Right forelimb (tissue), 1 donor: ENCODE measurements at regions not wholly inside any gene's neighbourhood (a gene's known extent, or its start where the extent isn't known, plus 50 kb on each side); places are given as distances from the start of the nearest gene placed in this dataset.

Experiments used
- DNase-seq: peaks from one replicate; pipeline ENCODE4 v3.0.0-alpha.2; 2018

DNA sequence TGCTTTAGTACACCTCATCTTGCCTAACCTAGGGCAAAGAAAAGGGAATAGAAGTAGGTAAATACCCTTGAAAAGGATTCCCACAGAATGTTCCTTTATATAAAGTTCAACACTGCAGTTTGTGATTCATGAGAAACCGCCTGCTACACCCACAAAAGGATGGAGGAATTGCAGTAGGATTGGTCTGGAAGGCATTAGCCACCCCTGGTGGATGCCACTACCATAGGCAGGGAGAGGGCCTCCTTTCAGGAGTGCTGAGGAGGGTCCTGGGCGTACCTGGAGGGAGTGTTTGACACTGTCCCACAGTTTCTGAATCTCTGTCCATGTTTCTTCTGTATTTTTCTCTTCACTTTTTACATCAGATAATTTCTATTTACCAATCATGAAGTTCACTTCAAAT lies 221.8 kb upstream of the TMEM72 start:
- no peak for DNase-seq

DNA sequence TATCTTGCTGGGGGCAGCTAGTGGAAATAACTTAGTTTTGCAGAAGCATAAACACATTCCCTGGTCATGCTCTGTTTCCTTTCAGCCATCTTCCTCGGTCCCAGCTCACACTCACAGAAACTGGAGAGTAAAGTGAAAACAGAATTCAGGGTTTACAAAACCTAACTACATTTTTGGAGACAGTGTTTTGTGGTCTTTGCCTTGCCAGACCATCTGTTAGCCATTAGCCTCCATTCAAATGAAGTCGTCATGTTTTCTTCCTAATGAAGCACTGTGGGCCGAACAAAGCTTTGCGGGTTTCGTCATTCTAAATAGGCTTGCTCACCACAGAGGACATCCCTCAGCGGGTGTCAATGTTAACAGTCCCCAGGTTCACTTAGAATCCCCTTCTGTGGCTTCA lies 214.6 kb upstream of the TMEM72 start:
- peak; percentile 73 for DNase-seq

DNA sequence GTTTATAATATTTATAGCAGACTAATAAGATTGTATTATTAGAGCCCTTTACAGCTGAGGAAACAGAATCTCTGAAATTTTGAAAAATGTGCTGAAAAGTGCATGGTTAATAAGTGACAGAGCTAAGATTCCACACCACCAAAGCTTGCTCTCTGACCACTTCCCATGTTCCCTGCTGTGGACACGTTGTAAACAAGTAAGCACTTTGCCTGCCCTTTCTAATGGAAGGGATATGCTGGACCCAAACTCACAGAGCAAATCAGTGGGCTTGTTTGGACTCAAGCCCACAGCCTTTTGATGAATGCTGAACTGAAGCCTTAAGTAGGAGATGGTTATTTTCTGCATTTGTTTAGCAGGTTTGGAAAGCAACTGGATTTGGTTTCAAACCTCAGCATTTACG lies 214.0 kb upstream of the TMEM72 start:
- no peak for DNase-seq

DNA sequence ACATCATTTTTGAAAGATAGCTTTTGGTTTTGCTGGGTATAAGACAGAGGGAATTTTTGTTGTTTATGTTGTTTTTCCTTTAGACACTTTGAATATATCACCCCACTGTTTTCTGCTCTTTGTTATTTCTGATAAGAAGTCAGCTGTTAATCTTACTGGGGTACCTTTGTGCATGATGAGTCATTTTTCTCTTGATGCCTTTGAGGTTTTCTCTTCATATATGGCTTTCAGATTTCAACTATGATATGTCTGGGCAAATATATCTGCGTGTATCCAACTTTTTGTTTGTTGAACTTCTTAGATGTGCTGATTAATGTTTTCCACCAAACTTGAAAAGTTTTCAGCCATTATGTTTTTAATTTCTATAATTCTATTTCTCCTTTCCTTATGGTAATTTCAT lies 208.6 kb upstream of the TMEM72 start:
- no peak for DNase-seq

DNA sequence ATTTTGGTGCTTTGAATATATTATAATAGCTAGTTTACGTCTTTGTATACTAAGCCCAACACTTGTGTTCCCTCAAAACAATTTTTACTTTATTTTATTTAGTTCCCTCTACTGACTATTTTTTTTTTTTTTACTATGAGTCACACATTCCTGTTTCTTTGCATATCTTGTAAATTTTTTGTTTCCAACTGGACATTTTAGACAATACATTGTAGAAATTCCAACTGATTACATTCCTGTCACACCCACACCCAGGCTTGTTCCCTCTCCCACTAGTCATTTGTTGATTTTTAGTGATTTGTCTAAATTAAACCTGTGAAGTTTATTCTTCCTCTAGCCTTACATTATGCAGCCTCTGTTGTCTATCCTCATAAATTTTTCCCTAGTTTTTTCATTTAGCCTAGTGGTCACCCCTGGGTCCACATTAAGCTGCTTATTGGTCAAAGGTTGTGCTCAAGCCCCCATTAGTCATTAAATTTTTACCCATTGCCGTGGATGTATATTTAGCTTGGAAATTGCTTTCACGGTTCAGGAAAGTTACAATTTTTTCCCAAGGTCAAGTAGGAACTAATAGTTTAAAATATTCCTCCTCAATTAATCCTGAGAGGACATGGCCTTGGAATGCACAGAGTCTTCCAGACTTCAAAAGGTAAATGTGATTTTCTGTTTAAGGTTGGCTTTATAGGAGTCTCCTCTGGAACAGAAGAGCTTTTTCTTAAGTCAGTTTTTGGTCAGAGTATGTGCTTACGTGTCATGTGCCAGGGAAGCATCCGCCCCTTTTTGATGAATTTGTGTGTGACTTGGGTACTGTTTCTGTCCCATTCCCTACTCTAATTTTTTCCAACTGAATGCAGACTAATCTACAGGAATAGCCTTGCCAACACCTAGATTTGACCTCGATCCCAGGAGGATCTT lies 207.6 kb upstream of the TMEM72 start:
- no peak for DNase-seq

DNA sequence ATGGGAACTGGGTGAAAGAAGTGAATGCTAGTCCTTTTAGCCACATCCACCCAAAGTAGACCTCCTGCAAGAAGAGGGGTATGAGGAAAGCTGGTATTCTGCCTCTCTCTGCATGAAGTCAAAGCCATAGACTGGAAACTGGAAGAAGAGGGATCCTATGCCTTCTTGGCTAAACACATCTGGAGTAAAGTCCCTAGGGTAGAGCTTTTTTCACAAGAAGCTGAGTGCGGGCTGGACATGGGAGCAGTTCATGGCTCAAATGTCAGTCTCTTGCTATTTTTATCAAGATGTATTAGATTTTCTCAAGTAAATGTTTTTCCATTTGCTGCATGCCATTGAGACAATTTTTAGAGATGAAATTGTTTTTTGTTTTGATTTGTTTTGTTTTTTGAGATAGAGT lies 206.5 kb upstream of the TMEM72 start:
- no peak for DNase-seq

DNA sequence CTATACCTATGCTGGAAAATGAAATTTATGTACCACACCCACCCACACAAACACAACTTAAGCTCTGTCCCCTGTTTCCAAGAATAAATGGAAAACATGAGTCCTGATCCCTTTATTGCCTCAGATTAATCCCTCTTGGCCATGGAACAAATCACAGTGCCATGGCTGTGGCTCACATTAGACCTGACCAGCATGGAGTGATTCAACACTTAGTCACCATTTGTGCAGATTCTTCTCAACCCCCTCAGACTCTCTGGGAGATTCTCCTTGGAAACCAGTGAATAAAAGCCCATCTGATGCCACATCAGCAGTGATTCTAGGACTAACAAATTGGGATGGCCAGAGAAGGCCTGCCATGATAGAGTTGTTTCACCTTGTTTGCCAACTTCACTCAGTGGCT lies 204.4 kb upstream of the TMEM72 start:
- no peak for DNase-seq

DNA sequence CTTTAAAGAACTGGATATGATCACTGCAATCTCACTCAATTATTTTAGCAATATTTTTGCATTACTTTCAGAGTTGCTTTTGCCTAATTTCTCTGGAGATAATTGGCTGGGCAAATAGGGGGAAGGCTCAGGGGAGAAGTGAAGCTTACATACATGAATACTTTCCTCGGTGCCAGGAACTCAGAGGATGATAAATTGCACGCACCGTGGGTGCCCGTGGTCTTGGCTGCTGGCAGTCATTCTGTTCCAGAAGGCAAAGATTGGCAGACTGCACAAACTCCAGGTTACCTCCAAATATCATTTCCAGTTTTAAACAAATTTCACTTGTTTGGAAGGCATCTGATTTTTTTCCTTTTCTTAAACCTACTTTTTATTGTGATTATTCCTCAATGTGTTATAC lies 197.8 kb upstream of the TMEM72 start:
- DNase-seq: no peak

DNA sequence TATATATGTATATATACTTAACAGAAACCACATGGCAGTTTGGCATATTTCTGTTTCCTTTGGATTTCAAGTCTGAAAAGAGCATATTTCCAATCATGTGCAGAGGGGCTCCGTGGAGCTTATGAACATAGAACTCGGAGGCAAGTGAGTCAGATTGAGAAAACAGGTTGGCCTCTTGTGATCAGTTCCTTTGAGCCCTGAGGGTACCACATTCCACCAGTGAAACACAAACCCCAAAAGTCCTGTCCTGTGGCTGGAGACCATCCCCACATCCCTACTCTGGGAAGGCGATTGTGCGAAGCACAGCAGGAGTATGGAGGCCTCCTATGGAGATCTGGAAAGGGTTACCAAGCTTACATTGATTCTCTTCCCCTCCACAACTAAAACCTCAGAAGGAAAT lies 196.7 kb upstream of the TMEM72 start:
- DNase-seq: no peak

DNA sequence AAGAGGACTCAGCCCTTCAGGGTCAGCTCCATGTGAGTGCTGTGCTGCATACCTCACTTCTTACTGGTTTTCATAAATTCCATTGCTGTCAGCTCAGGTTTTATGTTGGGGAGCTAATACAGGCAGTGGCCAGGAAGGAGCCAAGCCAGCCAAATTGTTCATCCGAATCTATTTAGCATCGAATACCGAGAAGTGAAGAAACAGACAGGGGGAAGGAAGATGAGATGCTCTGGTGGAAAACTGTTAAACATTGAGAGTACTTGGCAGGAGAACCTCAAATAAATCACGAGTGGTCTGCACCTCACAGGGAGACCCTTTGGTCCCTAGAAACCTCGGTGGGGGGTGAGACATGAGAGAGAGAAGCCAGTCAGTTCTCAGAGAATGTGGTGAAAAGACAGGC lies 196.0 kb upstream of the TMEM72 start:
- peak; percentile 70 for DNase-seq

DNA sequence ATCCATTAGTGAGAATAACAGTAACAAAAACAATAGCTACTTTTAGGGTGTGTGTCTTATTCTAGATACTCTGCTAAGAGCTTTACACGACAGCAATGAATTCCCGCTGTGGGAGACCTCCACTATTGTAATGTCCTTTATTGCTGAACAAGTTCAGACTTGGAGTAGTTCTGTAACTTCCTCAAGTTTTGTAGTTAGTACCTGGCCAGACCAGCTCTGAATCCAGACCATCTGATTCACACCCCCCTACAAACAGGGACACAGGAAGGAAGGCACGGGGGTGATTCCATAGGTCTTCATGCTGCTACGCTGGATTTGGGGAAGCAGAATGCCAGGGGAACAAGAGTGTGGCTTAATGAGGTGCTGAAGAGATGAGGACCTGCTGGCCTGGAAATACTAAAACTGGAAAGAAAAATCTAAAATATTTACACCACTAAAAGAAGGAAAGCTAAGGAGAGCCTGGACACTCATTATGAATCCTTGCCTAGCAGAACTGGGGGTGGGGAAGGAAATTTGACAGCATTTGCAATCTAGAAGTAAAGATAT lies 194.6 kb upstream of the TMEM72 start:
- no peak for DNase-seq

DNA sequence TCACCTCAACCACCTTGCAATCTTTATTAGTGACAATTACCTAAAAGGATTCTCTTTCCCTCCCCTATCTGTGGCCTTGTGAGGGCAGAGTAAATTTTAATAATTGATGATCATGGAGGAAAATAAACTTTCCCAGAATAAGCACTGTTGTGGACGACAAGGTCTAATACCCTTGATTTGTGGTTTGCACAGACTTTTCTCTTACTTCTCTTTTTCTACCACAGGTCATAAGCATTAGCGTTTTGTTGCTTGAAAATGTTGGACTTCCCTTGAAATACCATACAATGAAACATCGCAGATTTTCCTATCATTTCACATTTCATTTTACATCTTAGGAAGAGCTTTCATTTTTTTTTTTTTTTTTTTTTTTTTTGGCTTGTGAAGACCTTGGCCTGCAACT lies 188.1 kb upstream of the TMEM72 start:
- DNase-seq: no peak

DNA sequence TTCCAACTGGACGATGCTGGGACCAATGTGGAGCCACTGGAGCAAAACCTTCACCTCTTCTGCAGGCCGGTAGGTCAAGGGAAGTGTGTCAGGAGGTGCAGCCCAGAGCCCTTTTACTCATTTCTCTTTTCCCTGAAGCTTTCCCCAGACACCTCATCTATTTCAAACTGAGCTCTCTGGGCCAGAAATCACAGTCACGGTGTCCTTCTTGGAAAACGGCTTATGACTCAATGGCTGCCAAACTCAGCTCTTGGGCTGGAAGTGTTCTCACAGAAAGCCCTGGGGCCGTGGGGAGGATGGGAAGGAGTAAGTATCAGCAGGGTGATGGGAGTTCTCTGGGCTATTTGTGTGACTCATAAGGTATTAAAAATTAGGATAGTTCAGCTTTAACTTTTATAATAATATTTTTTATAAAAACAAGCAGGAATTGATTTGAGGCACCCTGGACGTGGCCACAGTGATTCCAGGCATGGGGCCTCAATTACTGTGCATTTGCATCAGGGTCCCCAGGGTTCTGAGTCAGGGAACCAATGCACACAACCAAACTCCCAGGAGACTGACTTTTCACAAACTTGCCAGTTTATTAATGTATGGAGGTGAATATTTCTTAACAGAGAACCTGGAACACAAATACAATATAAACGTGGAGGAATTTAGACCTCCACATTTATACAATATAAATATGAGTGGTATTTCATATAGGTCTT lies 187.4 kb upstream of the TMEM72 start:
- peak; percentile 72 for DNase-seq

DNA sequence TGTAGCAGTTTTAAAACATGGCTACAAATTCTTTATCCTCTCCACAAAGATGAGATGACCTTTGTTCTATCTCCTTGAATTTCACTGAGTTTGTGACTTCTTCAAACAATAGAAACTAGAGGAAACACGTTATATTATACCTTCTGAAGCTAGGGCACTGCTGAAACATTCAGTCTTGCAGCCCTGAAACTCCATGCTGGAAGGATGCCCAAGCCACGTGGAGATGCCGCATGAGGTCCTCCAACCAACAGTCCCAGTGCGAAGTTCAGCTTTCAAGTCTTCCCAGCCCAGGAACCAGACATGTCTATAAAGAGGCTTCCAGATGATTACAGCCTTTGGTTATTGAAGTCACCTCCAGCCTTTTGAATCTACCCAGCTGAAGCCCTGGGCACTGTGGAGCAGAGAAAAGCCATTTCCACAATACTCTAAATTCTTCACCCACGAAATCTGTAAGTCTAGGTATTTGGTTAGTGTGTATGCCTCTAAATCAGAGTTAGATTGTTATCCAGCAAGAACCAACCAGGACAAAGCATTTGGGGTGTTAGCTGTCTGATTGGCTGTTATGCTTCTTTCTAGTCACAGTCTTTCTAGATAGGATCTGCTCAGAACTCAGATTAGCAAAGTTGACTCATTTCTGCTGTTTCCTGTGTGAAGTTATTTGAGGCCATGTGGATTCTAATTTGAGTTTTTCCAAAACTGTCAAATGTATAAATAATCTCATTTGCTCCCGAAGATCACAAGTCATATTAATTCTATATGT lies 186.5 kb upstream of the TMEM72 start:
- DNase-seq: no peak

DNA sequence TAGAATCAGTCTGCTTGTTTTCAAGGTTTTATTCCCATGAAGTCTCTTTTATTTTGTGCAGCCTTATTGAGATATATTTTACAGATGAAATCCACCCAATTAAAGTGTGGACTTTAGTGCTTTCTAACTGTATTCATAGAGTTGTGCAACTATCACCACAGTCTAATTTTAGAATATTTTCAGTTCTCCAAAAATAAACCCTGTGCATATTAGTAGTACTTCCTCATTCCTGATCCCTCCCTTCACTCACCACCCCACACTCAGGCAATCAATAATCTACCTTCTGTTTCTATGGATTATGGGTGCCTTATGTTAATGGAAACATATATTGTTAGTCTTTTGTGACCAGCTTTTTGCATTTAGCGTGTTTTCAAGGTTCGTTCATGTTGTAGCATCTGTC lies 185.7 kb upstream of the TMEM72 start:
- DNase-seq: no peak

DNA sequence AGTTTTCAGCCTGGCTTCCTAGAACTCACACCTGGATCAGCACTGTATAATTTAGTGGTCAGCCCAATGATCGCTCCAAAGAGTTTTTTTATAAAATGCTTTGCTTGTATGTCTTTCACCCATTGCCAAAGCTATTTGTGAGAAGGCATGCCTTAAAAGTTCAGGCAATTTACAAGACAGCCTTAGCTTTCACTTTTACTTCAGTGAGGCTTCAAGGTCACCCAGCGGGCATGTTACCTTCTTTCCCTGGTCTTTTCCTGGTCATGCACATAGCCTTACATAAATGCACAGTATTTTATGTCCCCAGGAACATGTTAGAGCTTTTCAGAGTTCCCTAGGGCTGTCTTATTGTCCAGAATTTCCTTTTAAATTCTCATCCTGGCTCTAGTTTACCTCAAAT lies 179.9 kb upstream of the TMEM72 start:
- DNase-seq: no peak

DNA sequence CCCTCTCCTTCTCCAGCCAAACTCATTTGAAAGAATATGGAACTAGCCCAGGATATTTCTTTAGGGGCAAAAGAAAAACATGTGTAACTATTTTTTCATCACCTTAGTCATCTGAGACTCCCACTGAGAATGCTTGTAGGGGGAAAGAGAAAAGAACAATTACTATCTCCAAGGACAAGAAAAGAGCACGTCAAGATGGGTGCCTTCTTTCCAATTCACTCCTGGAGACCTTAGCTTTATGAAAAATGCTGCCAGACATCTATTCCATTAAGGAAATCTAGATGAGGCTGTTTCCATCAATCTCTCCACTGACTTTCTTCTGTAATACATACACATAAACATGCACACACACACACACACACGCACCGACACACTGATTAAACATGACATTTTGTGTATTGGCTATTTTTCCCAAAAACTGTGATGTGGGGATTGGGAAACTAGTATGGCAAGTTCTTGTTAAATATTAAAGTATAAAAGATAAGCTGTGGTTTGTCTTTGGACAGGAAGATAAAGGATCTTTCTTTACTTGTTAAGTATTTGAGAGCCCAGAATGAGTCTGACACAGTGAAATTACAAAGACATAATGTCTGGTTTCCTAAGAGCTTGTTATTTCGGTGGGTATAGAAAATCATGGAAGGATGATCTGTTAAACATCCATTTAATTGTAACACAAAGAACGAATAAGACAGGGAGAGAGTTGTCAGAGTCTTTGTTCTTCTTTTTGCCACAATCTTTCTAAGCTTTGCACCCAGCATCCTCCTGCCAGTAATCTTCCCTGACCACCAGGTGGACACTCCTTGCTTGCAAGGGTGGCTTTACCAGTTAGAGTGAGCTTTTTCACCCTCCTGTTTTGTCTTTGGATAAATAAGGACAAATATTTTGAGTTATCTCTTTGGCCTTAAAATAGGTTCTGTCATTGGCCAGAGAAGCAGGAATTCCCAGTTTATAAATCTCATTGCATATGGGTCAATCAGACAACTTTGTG lies 177.3 kb upstream of the TMEM72 start:
- DNase-seq: no peak

DNA sequence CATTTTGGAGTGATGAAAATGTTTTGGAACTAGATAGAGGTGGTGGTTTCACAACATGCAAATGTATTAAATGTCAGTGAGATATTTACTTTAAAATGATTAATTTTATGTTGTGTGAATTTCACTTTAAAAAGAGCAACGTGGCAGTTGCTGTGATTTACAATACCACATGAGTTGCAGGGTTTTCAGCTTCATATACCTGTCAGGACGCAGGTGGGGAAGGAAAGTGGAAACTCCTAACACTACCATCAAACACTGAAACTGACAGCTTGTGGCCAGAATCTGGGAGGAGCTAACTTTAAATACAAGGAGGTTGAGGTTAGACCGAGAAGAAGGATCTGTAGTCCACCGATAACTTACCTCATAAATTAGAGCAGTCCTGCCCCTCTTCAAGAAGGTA lies 168.9 kb upstream of the TMEM72 start:
- DNase-seq: no peak

DNA sequence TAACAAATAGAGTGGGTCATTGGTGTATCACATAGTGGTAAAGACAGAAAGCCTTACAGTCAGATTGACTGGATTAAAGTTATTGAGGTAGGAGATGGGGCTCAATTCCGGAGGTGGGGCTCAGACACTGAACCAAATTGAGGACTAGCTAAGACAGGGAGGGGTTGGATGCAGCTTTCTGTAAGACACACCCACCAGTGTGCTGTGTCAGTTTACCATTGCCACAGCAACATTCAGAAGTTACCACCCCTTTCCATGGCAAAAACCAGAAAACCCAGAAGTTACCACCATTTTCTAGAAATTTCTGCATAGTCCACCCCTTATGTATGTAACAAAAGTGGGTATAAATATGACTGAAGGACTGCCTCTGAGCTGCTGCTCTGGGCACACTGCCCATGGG lies 167.6 kb upstream of the TMEM72 start:
- DNase-seq: no peak

DNA sequence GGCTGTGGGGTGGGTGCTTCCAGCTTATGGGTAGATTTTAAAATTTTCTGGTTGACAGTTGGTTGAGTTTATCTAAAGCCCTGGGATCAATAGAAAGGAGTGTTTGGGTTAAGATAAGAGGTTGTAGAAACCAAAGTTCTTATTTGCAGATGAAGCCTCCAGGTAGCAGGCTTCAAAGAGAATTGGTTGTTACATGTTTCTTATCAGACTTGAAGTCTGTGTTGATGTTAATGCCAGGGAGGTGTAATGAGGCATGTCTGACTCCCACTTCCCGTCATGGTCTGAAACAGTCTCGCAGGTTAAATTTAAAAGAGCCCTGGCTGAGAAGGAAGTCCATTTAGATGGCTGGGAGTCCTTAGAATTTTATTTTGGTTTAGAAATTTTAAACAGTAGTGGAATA lies 165.2 kb upstream of the TMEM72 start:
- DNase-seq: no peak

DNA sequence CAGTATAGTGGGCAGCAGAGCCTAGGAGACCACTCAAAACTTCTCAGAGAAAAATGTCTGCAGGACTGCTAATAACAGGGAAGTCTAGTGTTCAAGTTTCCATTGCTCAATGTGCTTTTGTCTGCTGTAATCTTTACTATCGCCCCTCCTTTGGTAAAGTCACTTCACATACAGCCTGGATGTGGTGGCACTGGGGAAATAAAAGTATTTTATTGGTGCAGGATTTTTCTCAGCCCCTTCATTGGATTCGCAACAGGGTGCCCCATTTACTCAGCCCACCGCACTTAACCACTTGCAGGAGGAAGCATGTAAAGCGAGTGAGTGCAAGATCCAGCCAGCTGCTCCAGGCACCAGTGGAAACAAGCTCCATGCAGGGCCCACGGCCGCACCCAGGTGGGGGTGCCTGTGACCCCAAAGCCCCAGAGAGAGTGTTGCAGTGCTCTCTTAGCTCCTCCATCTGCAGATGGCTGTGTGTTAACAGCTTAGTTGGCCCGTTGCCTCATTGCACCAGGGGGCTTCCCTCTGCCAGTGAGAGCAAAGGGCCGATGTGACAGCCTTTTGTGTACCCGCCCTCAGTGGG lies 163.5 kb upstream of the TMEM72 start:
- no peak for DNase-seq

DNA sequence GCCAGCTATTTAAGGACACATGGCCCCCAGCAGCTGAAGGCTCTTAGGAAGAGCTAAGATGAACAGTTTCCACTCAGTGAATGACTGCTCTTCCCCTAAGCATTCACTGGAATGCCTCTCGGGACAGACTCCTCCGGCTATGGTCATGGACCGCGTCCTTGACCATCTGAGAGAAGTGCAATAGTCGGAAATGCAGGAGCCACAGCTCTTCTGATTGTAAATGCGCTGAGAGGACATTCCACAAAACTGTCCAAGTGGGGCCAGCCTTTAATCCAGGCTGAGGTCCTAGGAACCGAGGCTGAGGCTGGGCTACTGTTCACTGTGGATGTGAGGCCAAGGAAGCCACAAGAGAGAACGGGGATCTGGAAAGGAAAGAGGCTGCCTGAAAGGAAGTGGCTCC lies 162.0 kb upstream of the TMEM72 start:
- DNase-seq: no peak
